GM23338 (cell line): ENCODE measurements at regions not wholly inside any gene's neighbourhood (a gene's known extent, or its start where the extent isn't known, plus 50 kb on each side); places are given as distances from the start of the nearest gene placed in this dataset.

ENCODE experiments used
- ATAC-seq: fragments of 200-7000 bp; cut with Tn5 transposase; 3 replicates; pipeline ENCODE4 v1.9.1; 2020
- DNase-seq: peaks from one replicate; pipeline ENCODE4 v3.0.0-alpha.2; 2015; ENCODE audit warnings: low spot score
- H2AFZ ChIP-seq: fragments of 200-600 bp; sonication (generic); 2 replicates; pipeline ENCODE4 v1.8.0; 2016; ENCODE audit warnings: antibody characterized with exemption, mild to moderate bottlenecking, moderate library complexity
- H3F3A ChIP-seq: fragments of 200-600 bp; sonication (generic); replicated peaks from 2 replicates; pipeline ENCODE4 v1.8.0; 2017; ENCODE audit warnings: antibody characterized with exemption, mixed run types, low read depth
- H3K27ac ChIP-seq: fragments of 200-600 bp; sonication (generic); 2 replicates; pipeline ENCODE4 v1.6.1; 2016; ENCODE audit warnings: low read depth
- H3K27me3 ChIP-seq: fragments of 200-600 bp; sonication (generic); 2 replicates; pipeline ENCODE4 v1.8.0; 2016; ENCODE audit warnings: mild to moderate bottlenecking, mixed run types, moderate library complexity; ENCODE audit not compliant: insufficient read depth
- H3K36me3 ChIP-seq: fragments of 200-600 bp; sonication (generic); 2 replicates; pipeline ENCODE4 v1.8.0; 2016; ENCODE audit warnings: mild to moderate bottlenecking; ENCODE audit not compliant: insufficient read depth
- H3K4me1 ChIP-seq: fragments of 200-600 bp; sonication (generic); 2 replicates; pipeline ENCODE4 v1.8.0; 2016; ENCODE audit warnings: mild to moderate bottlenecking, moderate library complexity; ENCODE audit not compliant: insufficient read depth
- H3K4me2 ChIP-seq: fragments of 200-600 bp; sonication (generic); 2 replicates; pipeline ENCODE4 v1.7.1; 2017; ENCODE audit warnings: mixed run types
- H3K4me3 ChIP-seq: fragments of 200-600 bp; sonication (generic); 2 replicates; pipeline ENCODE4 v1.6.1; 2016; ENCODE audit warnings: mixed run types
- H3K79me2 ChIP-seq: fragments of 200-600 bp; sonication (generic); replicated peaks from 2 replicates; pipeline ENCODE4 v1.8.0; 2017; ENCODE audit warnings: mild to moderate bottlenecking; ENCODE audit not compliant: insufficient read depth
- H3K9me2 ChIP-seq: fragments of 200-600 bp; sonication (generic); 2 replicates; pipeline ENCODE4 v1.8.0; 2017; ENCODE audit not compliant: insufficient read depth
- H4K20me1 ChIP-seq: fragments of 200-600 bp; sonication (generic); replicated peaks from 2 replicates; pipeline ENCODE4 v1.8.0; 2017; ENCODE audit warnings: mild to moderate bottlenecking; ENCODE audit not compliant: insufficient read depth
- H3K27ac Mint-ChIP-seq: 2 replicates; pipeline ENCODE4 v1.8.0; 2020; ENCODE audit warnings: inconsistent platforms, mild to moderate bottlenecking, moderate library complexity, mixed read lengths
- H3K27me3 Mint-ChIP-seq: 3 replicates; pipeline ENCODE4 v1.8.0; 2022; ENCODE audit warnings: low read depth, mild to moderate bottlenecking, moderate library complexity, mixed read lengths, inconsistent platforms; ENCODE audit not compliant: insufficient read depth, poor library complexity
- H3K36me3 Mint-ChIP-seq: 3 replicates; pipeline ENCODE4 v1.8.0; 2021; ENCODE audit warnings: low read depth, mild to moderate bottlenecking, inconsistent platforms, moderate library complexity, mixed read lengths
- H3K4me1 Mint-ChIP-seq: 3 replicates; pipeline ENCODE4 v1.8.0; 2020; ENCODE audit warnings: mild to moderate bottlenecking, inconsistent platforms, mixed read lengths
- H3K4me3 Mint-ChIP-seq: 3 replicates; pipeline ENCODE4 v1.8.0; 2021; ENCODE audit warnings: moderate library complexity, mild to moderate bottlenecking, inconsistent platforms, mixed read lengths
- H3K9me3 Mint-ChIP-seq: 3 replicates; pipeline ENCODE4 v1.8.0; 2020; ENCODE audit warnings: moderate library complexity, mild to moderate bottlenecking, inconsistent platforms, mixed read lengths
- CREB1 ChIP-seq: fragments of 250-450 bp; sonication (Bioruptor Pico); IDR thresholded peaks from 2 replicates; pipeline ENCODE4 v1.5.0; 2020; ENCODE audit warnings: low read depth, mild to moderate bottlenecking, moderate library complexity
- EZH2 ChIP-seq: fragments of 200-600 bp; sonication (generic); IDR thresholded peaks from one replicate; pipeline ENCODE4 v1.8.0; 2017; ENCODE audit warnings: antibody characterized with exemption, mild to moderate bottlenecking, low read depth; ENCODE audit not compliant: unreplicated experiment
- EZH2phosphoT487 ChIP-seq: fragments of 200-600 bp; sonication (generic); IDR thresholded peaks from one replicate; pipeline ENCODE4 v1.8.1; 2018; ENCODE audit warnings: antibody characterized with exemption; ENCODE audit not compliant: unreplicated experiment
- JUNB ChIP-seq: IDR thresholded peaks from one replicate; pipeline ENCODE4 v1.6.1; 2016; ENCODE audit warnings: antibody characterized with exemption; ENCODE audit not compliant: unreplicated experiment
- NANOG ChIP-seq: IDR thresholded peaks from 2 replicates; pipeline ENCODE4 v1.6.1; 2016; ENCODE audit warnings: antibody characterized with exemption, borderline replicate concordance
- POLR2AphosphoS5 ChIP-seq: IDR thresholded peaks from 2 replicates; pipeline ENCODE4 v1.6.1; 2016; ENCODE audit warnings: antibody characterized with exemption, low read depth
- STAT1 ChIP-seq: IDR thresholded peaks from one replicate; pipeline ENCODE4 v1.6.1; 2016; ENCODE audit warnings: antibody characterized with exemption; ENCODE audit not compliant: unreplicated experiment
- ZNF331 ChIP-seq: fragments of 250-450 bp; sonication (Bioruptor Pico); IDR thresholded peaks from 2 replicates; pipeline ENCODE4 v1.5.0; 2020; ENCODE audit warnings: low read depth, mild to moderate bottlenecking, moderate library complexity
- TF ChIP-seq, protein P1 (sequence below): IDR thresholded peaks from 2 replicates; pipeline ENCODE4 v1.6.1; 2016; ENCODE audit warnings: antibody characterized with exemption
- TF ChIP-seq, protein P2 (sequence below): IDR thresholded peaks from one replicate; pipeline ENCODE4 v1.6.1; 2018; ENCODE audit warnings: antibody characterized with exemption; ENCODE audit not compliant: unreplicated experiment
- TF ChIP-seq, protein P3 (sequence below), 2 experiments: fragments of 200-600 bp in 1 of 2; sonication (generic) in 1 of 2; conservative IDR thresholded peaks; 2 replicates each; pipeline versions ENCODE4 v1.5.1 to v1.6.1; 2016 to 2017; ENCODE audit warnings: antibody characterized with exemption in 2 of 2, low read depth in 2 of 2, mild to moderate bottlenecking in 2 of 2, moderate library complexity in 1 of 2

DNA sequence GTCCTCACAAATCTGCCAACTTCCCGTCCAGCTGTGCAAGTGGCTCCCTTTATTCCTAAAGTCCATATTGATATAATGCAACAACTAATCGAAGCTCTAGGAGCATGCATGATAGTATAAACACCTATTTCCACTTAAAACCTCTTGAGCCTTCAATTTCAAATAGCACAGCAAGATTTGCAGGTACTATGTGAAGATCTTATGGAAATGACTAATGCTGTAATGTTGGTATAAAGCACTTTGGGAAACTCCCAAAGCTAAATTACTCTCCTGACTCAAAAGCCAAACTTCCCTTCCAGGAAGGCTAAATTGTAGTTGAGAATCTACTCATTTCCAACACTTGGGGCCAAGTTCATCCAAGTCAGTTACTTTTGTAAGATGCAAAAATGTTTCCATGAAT is 287.6 kb upstream of the CDH11 start:
- H3F3A ChIP-seq: no peaks in the 10 kb centered on the region
- no peaks in the 10 kb centered on the region for H4K20me1 ChIP-seq
- Mint-ChIP-seq H3K27ac (no peak overlapping the region), H3K27me3 (no peaks in the 10 kb centered on the region), H3K9me3 (no peaks in the 10 kb centered on the region), H3K4me3 (no peak overlapping the region), H3K36me3 (no peaks in the 10 kb centered on the region), H3K4me1 (peaks cover 3% of the 10 kb centered on the region; the same call in 1 of the 3 replicates)
- DNase-seq (no peak), ATAC-seq (no peak)
- H3K4me2 ChIP-seq: no peak overlapping the region
- no peak overlapping the region for H3K27ac ChIP-seq
- H3K4me3 ChIP-seq: no peak overlapping the region
- TF ChIP-seq EZH2 (no peak), POLR2AphosphoS5 (no peak), STAT1 (no peak), JUNB (no peak), ZNF331 (CRISPR knock-in tag) (no peak), CREB1 (CRISPR knock-in tag) (no peak), NANOG (no peak)
- TF ChIP-seq, protein P1, sequence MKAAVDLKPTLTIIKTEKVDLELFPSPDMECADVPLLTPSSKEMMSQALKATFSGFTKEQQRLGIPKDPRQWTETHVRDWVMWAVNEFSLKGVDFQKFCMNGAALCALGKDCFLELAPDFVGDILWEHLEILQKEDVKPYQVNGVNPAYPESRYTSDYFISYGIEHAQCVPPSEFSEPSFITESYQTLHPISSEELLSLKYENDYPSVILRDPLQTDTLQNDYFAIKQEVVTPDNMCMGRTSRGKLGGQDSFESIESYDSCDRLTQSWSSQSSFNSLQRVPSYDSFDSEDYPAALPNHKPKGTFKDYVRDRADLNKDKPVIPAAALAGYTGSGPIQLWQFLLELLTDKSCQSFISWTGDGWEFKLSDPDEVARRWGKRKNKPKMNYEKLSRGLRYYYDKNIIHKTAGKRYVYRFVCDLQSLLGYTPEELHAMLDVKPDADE: no peak
- TF ChIP-seq, protein P2, sequence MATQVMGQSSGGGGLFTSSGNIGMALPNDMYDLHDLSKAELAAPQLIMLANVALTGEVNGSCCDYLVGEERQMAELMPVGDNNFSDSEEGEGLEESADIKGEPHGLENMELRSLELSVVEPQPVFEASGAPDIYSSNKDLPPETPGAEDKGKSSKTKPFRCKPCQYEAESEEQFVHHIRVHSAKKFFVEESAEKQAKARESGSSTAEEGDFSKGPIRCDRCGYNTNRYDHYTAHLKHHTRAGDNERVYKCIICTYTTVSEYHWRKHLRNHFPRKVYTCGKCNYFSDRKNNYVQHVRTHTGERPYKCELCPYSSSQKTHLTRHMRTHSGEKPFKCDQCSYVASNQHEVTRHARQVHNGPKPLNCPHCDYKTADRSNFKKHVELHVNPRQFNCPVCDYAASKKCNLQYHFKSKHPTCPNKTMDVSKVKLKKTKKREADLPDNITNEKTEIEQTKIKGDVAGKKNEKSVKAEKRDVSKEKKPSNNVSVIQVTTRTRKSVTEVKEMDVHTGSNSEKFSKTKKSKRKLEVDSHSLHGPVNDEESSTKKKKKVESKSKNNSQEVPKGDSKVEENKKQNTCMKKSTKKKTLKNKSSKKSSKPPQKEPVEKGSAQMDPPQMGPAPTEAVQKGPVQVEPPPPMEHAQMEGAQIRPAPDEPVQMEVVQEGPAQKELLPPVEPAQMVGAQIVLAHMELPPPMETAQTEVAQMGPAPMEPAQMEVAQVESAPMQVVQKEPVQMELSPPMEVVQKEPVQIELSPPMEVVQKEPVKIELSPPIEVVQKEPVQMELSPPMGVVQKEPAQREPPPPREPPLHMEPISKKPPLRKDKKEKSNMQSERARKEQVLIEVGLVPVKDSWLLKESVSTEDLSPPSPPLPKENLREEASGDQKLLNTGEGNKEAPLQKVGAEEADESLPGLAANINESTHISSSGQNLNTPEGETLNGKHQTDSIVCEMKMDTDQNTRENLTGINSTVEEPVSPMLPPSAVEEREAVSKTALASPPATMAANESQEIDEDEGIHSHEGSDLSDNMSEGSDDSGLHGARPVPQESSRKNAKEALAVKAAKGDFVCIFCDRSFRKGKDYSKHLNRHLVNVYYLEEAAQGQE: no peak
- H3K27me3 ChIP-seq: no peaks in the 10 kb centered on the region
- H3K36me3 ChIP-seq: no peaks in the 10 kb centered on the region
- no peaks in the 10 kb centered on the region for H3K79me2 ChIP-seq
- H3K9me2 ChIP-seq: peaks cover 3% of the 10 kb centered on the region; the same call in 1 of the 2 replicates
- H3K4me1 ChIP-seq: 0 out of 2 replicates have a peak, but pooled peaks cover 15% of the 10 kb centered on the region
- no peak overlapping the region for H2AFZ ChIP-seq

DNA sequence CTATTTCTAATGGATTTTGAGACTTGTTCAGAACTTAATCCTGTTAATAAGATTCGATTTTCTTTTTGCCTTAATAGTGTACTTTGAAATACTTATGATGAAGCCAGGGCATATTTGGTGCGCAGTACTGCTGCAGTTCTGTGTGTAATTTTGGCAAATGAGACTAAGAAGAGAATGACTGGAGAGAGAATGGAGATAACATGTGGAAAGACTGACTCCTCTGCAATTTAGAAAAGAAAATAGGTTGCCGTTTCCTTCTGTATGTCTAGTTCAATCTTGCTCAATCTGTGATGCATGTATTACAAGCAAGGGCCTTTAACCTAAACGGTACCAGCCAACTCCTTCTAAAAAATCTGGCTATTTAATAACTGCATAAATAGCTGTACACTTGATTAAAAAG is 285.1 kb upstream of the CDH11 start:
- Histone ChIP-seq H3K27me3 (no peaks in the 10 kb centered on the region), H3K27ac (no peak overlapping the region), H2AFZ (no peak overlapping the region), H3F3A (no peaks in the 10 kb centered on the region), H3K4me3 (no peak overlapping the region), H4K20me1 (no peaks in the 10 kb centered on the region), H3K79me2 (no peaks in the 10 kb centered on the region), H3K36me3 (no peaks in the 10 kb centered on the region), H3K4me2 (no peak overlapping the region), H3K4me1 (0 out of 2 replicates have a peak, but pooled peaks cover 15% of the 10 kb centered on the region), H3K9me2 (peaks cover 3% of the 10 kb centered on the region; the same call in 1 of the 2 replicates)
- Mint-ChIP-seq H3K4me3 (no peak overlapping the region), H3K9me3 (no peaks in the 10 kb centered on the region), H3K4me1 (peaks cover 3% of the 10 kb centered on the region; the same call in 1 of the 3 replicates), H3K27me3 (no peaks in the 10 kb centered on the region), H3K36me3 (no peaks in the 10 kb centered on the region), H3K27ac (no peak overlapping the region)
- no peak for DNase-seq
- no peak for ATAC-seq
- TF ChIP-seq, protein P3, sequence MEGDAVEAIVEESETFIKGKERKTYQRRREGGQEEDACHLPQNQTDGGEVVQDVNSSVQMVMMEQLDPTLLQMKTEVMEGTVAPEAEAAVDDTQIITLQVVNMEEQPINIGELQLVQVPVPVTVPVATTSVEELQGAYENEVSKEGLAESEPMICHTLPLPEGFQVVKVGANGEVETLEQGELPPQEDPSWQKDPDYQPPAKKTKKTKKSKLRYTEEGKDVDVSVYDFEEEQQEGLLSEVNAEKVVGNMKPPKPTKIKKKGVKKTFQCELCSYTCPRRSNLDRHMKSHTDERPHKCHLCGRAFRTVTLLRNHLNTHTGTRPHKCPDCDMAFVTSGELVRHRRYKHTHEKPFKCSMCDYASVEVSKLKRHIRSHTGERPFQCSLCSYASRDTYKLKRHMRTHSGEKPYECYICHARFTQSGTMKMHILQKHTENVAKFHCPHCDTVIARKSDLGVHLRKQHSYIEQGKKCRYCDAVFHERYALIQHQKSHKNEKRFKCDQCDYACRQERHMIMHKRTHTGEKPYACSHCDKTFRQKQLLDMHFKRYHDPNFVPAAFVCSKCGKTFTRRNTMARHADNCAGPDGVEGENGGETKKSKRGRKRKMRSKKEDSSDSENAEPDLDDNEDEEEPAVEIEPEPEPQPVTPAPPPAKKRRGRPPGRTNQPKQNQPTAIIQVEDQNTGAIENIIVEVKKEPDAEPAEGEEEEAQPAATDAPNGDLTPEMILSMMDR (conservative IDR thresholded peaks at IDR 0.05; ENCODE audit: low read depth in 2 of 2): no peak
- no peak for TF ChIP-seq NANOG
- no peak for TF ChIP-seq EZH2phosphoT487
- no peak for TF ChIP-seq STAT1
- no peak for TF ChIP-seq CREB1 (CRISPR knock-in tag)
- no peak for TF ChIP-seq POLR2AphosphoS5
- TF ChIP-seq, protein P2: no peak
- TF ChIP-seq JUNB: no peak
- TF ChIP-seq ZNF331 (CRISPR knock-in tag): no peak
- TF ChIP-seq, protein P1: no peak
